Prostate gland (tissue), 1 donor: ENCODE measurements at regions not wholly inside any gene's neighbourhood (a gene's known extent, or its start where the extent isn't known, plus 50 kb on each side); places are given as distances from the start of the nearest gene placed in this dataset.

Source experiments
- POLR2A ChIP-seq: fragments of 450-650 bp; IDR thresholded peaks from one replicate; pipeline ENCODE4 v1.6.1; 2016; ENCODE audit warnings: antibody characterized with exemption, mild to moderate bottlenecking
- POLR2AphosphoS5 ChIP-seq: sonication (generic); formaldehyde crosslinking; IDR thresholded peaks from one replicate; pipeline ENCODE4 v1.6.1; 2017; ENCODE audit warnings: antibody characterized with exemption

- TF ChIP-seq POLR2A (no peak), POLR2AphosphoS5 (no peak)
Measured at GRCh38 chr12:25723336-25723735, 170.3 kb upstream of the LMNTD1 start.
